Stimulated activated CD4-positive, alpha-beta T cell treated with anti-CD3 and anti-CD28 coated beads, Interleukin-15, amount 100 ng/mL, for 1 hour (primary cell): ENCODE measurements at regions not wholly inside any gene's neighbourhood (a gene's known extent, or its start where the extent isn't known, plus 50 kb on each side); places are given as distances from the start of the nearest gene placed in this dataset.

Source experiments
- DNase-seq, 2 donors: peaks; one replicate each; pipeline ENCODE4 v3.0.0-alpha.2; 2020; ENCODE audit warnings: low read depth in 1 of 2, low spot score in 1 of 2

GRCh38 chr3:8451696-8452095, 49.9 kb upstream of the LMCD1 start:
- DNase-seq, result no peak
